ENCODE measurements at regions not wholly inside any gene's neighbourhood (a gene's known extent, or its start where the extent isn't known, plus 50 kb on each side); places are given as distances from the start of the nearest gene placed in this dataset.

- no peak for TF ChIP-seq ZBTB40 (IDR thresholded peaks at IDR 0.05; ENCODE audit: borderline replicate concordance)
- TF ChIP-seq SUZ12 (IDR thresholded peaks at IDR 0.05; ENCODE audit: unreplicated experiment), result no peak
- TF ChIP-seq SIX5 (IDR thresholded peaks at IDR 0.05; ENCODE audit: low read depth, low read length, severe bottlenecking), result no peak
- TF ChIP-seq ZNF384 (IDR thresholded peaks at IDR 0.05; ENCODE audit: borderline replicate concordance, low read depth, low read length), result no peak
- TF ChIP-seq ELK1 (IDR thresholded peaks at IDR 0.05; ENCODE audit: low read depth, low read length), result no peak
- TF ChIP-seq, protein P1, sequence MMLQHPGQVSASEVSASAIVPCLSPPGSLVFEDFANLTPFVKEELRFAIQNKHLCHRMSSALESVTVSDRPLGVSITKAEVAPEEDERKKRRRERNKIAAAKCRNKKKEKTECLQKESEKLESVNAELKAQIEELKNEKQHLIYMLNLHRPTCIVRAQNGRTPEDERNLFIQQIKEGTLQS (IDR thresholded peaks at IDR 0.05; ENCODE audit: borderline replicate concordance, extremely low read depth, low read depth, low read length), result no peak
- TF ChIP-seq SREBF1 (IDR thresholded peaks at IDR 0.05; ENCODE audit: low read length), result no peak
- no peak for TF ChIP-seq ZBED1 (IDR thresholded peaks at IDR 0.05; ENCODE audit: borderline replicate concordance)
- TF ChIP-seq GABPA (IDR thresholded peaks at IDR 0.05; ENCODE audit: low read depth), result no peak
- TF ChIP-seq ZNF217 (IDR thresholded peaks at IDR 0.05), result no peak
- TF ChIP-seq PRDM15 (CRISPR knock-in tag; IDR thresholded peaks at IDR 0.05), result no peak
Measured at GRCh38 chr2:19579461-19579860, 221.0 kb upstream of the OSR1 start (continued).

Data from GM12878 (cell line).